Muscle layer of duodenum (tissue), 2 donors: ENCODE measurements at regions not wholly inside any gene's neighbourhood (a gene's known extent, or its start where the extent isn't known, plus 50 kb on each side); places are given as distances from the start of the nearest gene placed in this dataset.

ENCODE experiments used
- H3K27ac ChIP-seq: one replicate; pipeline ENCODE4 v1.7.0; 2013; ENCODE audit warnings: mild to moderate bottlenecking, low read length
- H3K27me3 ChIP-seq: one replicate; pipeline ENCODE4 v1.7.0; 2013; ENCODE audit warnings: low read depth, mild to moderate bottlenecking, control low read depth, low read length
- H3K36me3 ChIP-seq, 2 donors: one replicate each; pipeline ENCODE4 v1.7.0; 2013; ENCODE audit warnings: low read length in 2 of 2, control low read depth in 1 of 2, mild to moderate bottlenecking in 1 of 2; ENCODE audit not compliant: insufficient read depth in 2 of 2, control insufficient read depth in 1 of 2
- H3K4me1 ChIP-seq, 2 donors: one replicate each; pipeline ENCODE4 v1.7.0; 2013; ENCODE audit warnings: low read length in 2 of 2, mild to moderate bottlenecking in 2 of 2, control low read depth in 1 of 2, moderate library complexity in 1 of 2; ENCODE audit not compliant: insufficient read depth in 2 of 2, control insufficient read depth in 1 of 2
- H3K4me3 ChIP-seq, 2 donors: one replicate each; pipeline ENCODE4 v1.7.0; 2013; ENCODE audit warnings: low read length in 2 of 2, low read depth in 1 of 2, mild to moderate bottlenecking in 1 of 2
- H3K9me3 ChIP-seq, 2 donors: one replicate each; pipeline ENCODE4 v1.7.0; 2013; ENCODE audit warnings: low read length in 2 of 2, control low read depth in 1 of 2, mild to moderate bottlenecking in 1 of 2; ENCODE audit not compliant: control insufficient read depth in 1 of 2
- donor health status: healthy.

DNA sequence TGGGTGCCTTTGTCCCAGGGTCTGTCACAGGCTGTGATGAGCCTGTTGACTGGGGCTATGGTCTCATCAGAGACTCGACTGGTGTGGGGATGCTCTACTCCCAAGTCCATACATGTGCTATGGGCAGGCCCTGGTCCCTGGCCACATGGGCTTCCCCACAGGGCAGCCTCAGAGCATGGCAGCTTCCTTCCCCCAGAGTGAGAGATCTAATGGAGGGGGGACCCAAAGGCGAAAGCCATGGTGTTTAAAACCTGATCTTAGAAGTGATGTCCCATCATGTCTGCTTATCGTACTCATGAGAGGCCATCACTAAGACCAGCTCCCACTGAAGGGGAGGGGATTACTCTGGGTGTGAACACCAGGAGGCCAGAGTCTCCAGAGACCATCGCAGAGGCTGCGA lies 279.0 kb upstream of the RTL1 start:
- Histone ChIP-seq H3K27ac (no peak overlapping the region), H3K36me3 (no peaks in the 10 kb centered on the region), H3K27me3 (no peaks in the 10 kb centered on the region), H3K4me1 (no peaks in the 10 kb centered on the region), H3K9me3 (peaks cover 0 to 16% of the 10 kb centered on the region in 2 donors), H3K4me3 (no peak overlapping the region)

DNA sequence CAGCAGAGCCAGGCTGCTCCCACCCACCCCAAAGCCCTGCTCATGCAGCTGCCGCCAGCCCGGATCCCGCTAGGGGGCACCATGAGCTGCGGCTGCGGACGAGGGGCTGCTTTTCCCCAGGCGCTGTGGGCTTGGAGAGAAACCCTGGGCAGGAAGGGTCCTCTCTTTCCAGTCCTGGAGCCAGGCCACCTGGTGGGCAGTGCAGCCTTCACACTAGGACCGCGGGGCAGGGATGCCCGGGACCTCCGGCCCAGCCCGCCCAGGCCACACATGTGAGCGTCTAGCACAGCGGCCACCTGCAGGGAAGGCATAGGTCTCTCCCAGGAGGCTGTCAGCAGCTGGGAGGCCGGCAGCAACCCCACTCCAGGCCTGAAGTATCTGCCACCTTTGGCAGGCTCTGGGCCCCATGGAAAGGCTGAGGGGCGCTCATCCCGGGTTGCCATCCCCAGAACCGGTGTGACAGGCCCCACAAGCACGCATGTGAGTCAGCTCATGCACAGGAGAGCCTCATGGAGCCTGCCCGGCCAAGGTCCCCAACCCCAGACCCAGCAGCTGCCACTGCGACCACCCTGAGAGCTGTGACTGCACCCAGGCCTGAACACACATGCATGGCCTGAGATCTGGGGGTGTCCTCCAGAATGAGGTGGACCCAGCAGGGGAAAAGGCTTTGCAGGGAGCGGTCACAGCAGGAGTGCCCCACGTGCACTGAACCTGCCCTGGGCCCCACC lies 280.0 kb upstream of the RTL1 start:
- Histone ChIP-seq H3K4me3 (no peak overlapping the region), H3K4me1 (no peaks in the 10 kb centered on the region), H3K9me3 (peaks cover 0 to 16% of the 10 kb centered on the region in 2 donors), H3K27me3 (no peaks in the 10 kb centered on the region), H3K36me3 (no peaks in the 10 kb centered on the region), H3K27ac (no peak overlapping the region)

DNA sequence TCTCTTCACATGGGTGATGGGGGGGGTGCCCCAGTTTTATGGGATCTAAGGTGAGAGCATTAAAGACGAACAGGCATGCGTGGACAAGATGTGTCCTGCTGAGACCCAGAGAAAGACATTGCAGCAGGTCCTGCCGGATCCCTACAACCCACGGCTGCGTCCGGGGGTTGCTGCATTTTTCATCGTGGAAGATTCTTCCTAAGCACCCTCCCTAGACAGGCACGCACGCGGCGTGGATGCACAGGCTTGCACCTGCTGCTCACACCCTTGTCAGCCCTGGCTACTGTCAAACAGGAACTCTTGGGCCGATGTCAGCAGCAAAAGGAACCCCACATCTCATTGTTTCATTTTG lies 280.6 kb upstream of the RTL1 start:
- peaks cover 0 to 16% of the 10 kb centered on the region in 2 donors for H3K9me3 ChIP-seq
- no peak overlapping the region for H3K27ac ChIP-seq
- no peaks in the 10 kb centered on the region for H3K4me1 ChIP-seq
- no peaks in the 10 kb centered on the region for H3K27me3 ChIP-seq
- no peaks in the 10 kb centered on the region for H3K36me3 ChIP-seq
- H3K4me3 ChIP-seq: no peak overlapping the region

DNA sequence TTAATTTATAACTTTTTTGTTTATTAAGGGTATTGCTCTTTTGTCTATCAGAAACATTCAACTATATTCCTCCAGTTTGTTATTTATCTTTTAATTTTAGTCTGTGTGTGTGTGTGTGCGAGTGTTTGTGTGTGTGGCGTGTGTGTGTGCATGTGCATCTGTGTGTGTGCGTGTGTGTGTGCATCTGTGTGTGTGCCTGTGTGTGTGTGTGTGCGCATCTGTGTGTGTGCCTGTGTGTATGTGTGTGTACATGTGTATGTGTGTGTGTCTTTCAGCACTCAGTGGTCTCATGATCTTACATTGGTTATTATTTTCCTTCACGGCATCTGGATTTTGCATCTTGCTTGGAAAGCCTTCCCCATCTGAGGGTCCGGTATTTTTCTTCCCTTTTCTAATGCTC lies 281.1 kb upstream of the RTL1 start:
- H3K4me1 ChIP-seq: no peaks in the 10 kb centered on the region

DNA sequence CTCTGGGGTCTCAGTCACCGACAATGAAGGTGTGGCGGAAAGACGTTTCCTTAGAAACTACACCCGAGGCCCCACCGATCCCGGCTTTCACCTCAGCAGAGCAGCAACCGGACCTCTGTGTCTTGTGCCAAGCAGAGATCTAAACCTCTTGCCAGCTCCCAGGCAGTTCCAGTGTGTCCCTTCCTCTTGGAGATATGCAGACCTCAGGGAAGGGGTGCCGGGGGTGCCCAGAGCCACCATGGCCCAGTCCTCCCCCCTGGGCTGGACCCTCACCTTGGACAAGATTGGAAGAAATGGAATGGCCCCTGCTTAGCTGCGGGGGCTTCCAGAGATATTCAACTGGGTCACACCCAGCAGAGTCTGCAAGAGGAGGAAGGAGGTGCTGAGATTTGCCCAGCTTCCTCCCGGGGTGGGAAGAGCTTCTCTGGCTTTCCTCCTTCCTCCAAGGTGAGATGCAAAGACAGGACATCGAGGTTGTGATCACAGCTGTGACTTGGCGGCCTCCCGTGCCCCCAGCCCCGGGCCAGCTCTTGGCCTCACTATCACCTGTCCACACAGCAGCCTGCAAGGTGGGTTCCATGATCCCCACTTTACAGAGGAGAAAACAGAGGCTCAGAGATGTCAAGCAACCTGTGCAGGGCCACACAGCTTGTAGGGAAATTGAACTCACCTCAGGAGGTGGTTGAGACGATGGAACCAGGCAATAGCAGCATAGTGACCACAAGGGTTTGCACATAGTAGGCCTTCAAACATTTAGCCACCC lies 281.7 kb upstream of the RTL1 start:
- no peak overlapping the region for H3K4me3 ChIP-seq
- H3K4me1 ChIP-seq: no peaks in the 10 kb centered on the region
- no peak overlapping the region for H3K27ac ChIP-seq
- H3K36me3 ChIP-seq: no peaks in the 10 kb centered on the region
- no peaks in the 10 kb centered on the region for H3K27me3 ChIP-seq
- peaks cover 0 to 10% of the 10 kb centered on the region in 2 donors for H3K9me3 ChIP-seq

More for the DNA sequence above, 281.1 kb upstream of the RTL1 start:
- Histone ChIP-seq H3K27me3 (no peaks in the 10 kb centered on the region), H3K27ac (no peak overlapping the region), H3K9me3 (peaks cover 0 to 16% of the 10 kb centered on the region in 2 donors), H3K4me3 (no peak overlapping the region), H3K36me3 (no peaks in the 10 kb centered on the region)

DNA sequence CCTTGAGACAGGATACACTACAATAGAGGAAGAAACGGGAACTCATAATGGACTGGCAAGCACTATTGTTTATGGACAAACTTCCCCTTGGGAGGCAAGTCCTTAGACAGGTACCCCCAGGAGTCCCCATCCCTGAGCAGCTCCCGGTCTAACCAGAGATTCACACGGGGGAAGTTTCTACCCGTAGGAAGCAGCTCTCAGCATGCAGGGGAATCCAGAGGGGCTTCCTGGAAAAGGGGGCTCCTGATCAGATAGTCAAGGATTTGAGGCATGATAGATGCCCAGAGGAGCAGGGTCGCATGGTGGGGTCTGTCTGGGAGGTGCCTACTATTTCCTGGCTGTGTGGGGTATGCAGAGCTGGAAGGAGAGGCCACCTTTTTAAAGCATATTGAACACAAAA lies 282.4 kb upstream of the RTL1 start:
- Histone ChIP-seq H3K27me3 (no peaks in the 10 kb centered on the region), H3K36me3 (no peaks in the 10 kb centered on the region), H3K9me3 (peaks cover 0 to 3% of the 10 kb centered on the region in 2 donors), H3K27ac (no peak overlapping the region), H3K4me3 (no peak overlapping the region), H3K4me1 (no peaks in the 10 kb centered on the region)

DNA sequence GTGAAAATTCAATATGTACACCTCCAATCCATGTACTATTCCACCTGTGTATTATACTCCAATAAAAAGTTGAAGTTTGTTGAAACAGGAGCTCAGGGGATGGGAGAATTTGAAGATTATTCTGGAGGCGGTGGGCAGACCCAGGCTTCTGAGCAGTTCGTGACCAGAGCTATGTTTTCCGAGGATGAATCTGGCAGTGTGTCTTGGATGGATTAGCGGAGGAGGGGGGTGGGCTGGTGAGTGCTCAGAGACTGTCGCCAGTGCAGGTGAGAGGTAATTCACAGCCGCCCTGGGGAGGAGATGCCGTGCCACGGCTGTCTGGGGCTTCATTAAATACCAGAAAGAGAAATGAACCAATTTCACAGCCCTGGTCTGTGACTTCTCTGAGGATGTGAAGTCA lies 283.0 kb upstream of the RTL1 start:
- Histone ChIP-seq H3K27me3 (no peaks in the 10 kb centered on the region), H3K36me3 (no peaks in the 10 kb centered on the region), H3K27ac (no peak overlapping the region), H3K4me1 (no peaks in the 10 kb centered on the region), H3K4me3 (no peak overlapping the region), H3K9me3 (no peaks in the 10 kb centered on the region)

DNA sequence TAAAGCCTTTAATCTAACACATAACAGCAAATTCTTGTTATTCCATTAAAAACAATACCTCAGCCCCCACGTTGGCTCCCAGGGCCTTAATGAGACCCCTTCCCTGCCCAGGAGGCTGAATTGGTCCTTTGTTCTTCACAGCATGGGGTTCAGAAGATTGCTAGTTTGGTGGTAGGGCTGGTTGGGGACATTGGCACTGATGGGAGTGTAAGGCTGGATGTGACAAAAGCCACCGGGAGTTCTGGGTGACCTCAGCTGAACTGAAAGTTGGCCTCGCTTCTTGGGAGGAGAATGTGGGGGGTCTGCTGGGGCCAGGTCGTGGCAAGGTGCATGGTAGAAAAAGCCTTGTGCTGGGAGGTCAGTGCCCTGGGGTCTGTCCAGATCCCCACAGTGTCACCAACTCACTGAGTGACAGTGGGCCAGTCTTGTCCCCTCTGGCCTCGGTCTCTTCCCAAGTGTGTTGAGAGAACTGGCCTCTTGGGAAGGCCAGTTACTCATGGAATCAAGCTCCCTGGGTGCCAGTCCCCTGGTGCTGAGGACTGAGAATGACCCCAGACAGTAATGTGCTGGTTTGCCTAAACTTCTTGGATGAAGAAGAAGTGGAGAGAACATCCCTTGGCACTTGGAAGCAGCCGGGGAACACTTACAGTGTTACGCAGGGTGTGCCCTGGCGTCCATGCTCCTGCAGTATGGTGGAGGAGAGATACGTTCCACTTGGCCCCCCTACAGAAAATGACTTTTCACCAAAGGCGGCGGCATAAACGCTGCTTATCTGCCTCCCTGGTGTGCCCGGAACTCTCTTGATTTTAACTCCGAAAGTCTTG lies 283.7 kb upstream of the RTL1 start:
- Histone ChIP-seq H3K27me3 (no peaks in the 10 kb centered on the region), H3K36me3 (no peaks in the 10 kb centered on the region), H3K9me3 (no peaks in the 10 kb centered on the region), H3K27ac (no peak overlapping the region), H3K4me1 (no peaks in the 10 kb centered on the region), H3K4me3 (no peak overlapping the region)

DNA sequence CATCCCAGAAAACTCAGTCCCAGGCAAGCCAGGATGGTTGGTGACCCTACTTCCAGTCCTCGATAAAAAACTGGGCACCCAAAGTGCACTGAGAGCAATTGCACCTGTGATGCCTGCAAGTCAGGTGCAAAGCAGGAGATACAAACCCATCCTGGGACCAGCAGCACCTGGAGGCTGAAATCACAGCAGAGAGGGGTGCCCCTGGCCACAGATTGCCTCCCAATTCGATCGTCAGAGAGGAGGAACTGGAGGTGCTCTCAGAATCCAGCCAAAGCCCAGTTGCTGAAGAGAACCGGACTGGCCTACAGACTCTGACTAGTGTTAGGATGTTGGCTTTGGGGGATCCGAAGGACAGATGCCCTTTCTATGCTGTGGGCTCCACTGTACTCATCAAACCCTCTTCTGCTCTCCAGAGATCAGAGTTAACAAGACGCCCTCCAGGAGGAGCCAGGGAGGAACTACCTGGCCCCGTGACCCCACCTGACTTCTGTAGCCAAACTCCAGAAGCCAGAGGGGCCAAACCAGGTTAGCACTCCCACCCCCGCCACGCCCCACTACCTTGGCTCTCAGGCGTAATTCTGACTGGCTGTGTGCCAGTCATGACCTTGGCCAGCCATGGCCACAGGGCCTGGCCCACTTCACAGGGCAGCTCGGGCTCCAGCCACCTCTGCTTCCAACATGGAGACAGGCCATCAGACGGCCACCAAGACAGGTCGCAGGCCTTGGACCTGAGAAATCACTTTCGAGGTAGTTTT lies 284.5 kb upstream of the RTL1 start:
- Histone ChIP-seq H3K9me3 (no peaks in the 10 kb centered on the region), H3K4me3 (no peak overlapping the region), H3K27ac (no peak overlapping the region), H3K36me3 (no peaks in the 10 kb centered on the region), H3K4me1 (no peaks in the 10 kb centered on the region), H3K27me3 (no peaks in the 10 kb centered on the region)

DNA sequence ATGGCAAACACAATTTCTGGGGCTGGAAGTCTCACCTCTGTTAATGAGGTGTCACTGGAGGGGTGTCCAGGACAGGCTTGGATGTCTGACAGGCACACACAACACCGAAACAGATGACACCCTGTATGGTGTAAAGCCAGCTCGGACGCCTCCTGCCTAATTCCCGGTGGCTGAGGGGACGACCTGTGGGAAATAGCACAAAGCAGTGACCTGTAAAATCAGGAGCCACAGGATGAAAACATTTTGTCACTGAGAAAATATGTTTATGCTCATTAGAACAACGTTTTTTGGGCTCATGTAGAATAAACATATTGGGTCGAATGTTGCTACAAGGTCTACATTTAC lies 285.0 kb upstream of the RTL1 start:
- Histone ChIP-seq H3K4me3 (no peak overlapping the region), H3K27ac (no peak overlapping the region), H3K36me3 (no peaks in the 10 kb centered on the region), H3K27me3 (no peaks in the 10 kb centered on the region), H3K9me3 (no peaks in the 10 kb centered on the region), H3K4me1 (no peaks in the 10 kb centered on the region)

DNA sequence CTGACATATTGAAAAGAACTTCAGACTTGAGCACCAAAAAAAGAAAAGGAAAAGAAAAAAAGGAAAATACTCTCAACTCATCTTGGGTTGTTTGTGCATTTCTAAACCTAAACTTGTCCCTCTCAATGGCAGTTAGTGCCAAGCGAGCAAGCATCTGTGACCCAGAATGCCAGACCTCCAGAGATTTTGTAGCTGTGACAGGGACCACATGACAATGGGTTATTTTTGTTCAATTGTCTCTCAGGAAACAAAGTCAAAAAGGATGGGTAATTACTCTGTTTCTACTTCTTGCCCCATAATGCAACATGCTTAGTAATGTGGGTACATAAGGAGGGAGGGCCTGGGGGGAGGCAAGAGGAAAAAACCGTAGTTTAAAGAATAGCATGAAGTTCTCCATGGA lies 285.7 kb upstream of the RTL1 start:
- Histone ChIP-seq H3K4me1 (no peaks in the 10 kb centered on the region), H3K9me3 (no peaks in the 10 kb centered on the region), H3K27ac (no peak overlapping the region), H3K4me3 (no peak overlapping the region), H3K27me3 (no peaks in the 10 kb centered on the region), H3K36me3 (no peaks in the 10 kb centered on the region)
